NCI-H345 (cell line): ENCODE measurements at regions not wholly inside any gene's neighbourhood (a gene's known extent, or its start where the extent isn't known, plus 50 kb on each side); places are given as distances from the start of the nearest gene placed in this dataset.

Experiments
- DNase-seq: peaks from one replicate; lab custom pipeline; 2025; lab: John Stamatoyannopoulos, UW

DNA sequence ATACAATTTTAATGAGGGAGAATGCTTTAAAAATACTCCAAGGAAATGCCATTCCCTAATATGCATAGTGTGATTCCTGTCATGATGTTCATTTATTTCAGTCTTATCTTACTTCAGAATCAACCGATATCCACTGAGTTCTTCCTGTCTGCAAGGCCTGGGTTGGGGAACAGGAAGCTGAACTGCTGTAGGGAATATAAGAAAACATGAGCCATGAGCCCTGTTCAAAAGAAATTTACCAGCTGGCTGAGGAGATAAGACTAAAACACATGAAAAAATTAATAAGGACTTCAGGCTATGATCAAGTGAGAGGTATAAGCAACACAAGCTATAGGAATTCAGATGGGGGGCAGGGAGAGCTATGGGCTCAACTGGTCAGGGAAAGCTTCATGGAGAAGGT, 184.7 kb downstream of the PLPP4 start:
- DNase-seq, result no peak

DNA sequence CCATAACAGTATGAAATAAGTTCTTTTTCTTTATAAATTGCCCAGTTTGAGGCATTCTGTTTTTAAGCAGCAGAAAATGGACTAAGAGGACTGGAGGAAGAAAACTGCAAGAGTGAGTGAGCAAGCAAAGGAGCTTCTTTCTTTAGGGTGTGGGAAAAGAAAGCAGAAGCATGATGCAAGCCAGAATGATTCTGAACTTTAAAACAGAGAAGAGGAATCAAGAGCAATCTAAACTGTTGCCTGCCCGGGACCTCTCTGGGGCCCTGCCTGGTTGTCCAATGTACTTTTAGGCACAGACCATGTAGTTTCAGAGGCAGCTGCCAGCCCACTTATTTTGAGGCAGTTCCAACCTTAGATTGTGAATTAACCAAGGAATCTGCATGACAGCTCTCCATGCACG, 186.3 kb downstream of the PLPP4 start:
- DNase-seq, result no peak

DNA sequence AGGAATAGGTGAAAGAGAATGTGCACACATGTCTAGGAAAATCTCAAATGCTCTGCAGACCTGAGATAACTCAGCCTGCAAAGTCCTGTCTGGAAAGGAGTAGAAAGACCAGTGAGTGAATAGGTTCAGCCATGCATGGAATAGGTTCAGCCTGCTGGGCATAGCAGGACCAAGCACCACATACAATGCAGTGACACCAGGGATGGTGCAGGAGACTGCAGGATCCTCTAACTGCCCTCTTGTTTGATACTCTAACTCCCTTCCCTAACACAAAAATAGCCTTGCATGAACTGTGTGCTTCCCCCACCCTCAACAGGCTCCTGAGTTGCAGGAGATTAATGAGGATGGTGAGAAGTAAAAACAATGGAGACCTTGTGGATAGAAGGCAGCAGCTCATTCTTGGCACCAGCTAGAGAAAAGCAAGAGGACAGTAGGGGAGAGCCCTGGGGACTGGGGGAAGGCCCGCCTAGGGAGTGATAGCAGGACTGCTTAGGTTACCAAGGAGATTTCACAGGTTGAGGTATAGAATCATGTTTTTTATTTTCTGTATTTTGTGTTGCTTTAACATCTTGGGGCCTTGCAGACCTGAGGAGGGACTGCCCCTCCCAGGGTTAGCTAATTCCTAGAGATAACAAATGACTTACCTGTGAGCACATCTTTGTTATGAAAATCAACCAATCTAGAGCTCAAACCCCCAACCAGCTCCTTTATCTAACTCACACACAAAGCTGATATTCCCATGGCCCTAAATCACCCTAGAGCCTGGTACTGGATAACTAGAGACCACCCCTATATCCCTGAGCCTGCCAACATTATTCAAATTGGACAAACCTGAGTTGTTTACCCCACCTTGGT, 187.8 kb downstream of the PLPP4 start:
- DNase-seq, result no peak

DNA sequence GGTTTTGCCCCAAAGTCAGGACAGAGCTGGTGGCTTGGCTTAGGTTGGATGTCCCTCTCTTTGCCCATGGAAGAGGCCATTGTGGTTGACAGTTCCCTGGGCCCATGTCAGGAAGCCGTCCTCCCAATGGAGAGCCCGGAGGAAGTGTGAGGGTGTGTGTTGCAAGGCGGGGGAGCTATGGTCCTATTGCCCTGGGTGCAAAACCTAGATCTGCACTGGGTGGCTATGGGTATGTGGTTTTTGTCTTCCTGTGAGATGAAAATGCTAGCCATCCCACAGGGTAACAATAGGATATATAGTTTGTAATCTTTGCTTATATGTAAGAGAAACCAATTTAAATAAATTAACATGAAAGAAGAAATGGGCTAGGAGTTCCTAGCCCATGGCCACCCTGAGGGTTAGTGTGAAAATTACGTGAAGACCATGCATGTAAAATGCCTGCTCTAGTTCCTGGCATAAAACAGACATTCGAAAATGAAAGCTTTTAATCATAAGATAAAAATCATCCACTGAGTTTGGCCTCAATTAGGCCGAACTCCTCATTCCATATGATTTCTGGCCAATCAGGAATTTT, 189.2 kb downstream of the PLPP4 start:
- DNase-seq, result no peak

DNA sequence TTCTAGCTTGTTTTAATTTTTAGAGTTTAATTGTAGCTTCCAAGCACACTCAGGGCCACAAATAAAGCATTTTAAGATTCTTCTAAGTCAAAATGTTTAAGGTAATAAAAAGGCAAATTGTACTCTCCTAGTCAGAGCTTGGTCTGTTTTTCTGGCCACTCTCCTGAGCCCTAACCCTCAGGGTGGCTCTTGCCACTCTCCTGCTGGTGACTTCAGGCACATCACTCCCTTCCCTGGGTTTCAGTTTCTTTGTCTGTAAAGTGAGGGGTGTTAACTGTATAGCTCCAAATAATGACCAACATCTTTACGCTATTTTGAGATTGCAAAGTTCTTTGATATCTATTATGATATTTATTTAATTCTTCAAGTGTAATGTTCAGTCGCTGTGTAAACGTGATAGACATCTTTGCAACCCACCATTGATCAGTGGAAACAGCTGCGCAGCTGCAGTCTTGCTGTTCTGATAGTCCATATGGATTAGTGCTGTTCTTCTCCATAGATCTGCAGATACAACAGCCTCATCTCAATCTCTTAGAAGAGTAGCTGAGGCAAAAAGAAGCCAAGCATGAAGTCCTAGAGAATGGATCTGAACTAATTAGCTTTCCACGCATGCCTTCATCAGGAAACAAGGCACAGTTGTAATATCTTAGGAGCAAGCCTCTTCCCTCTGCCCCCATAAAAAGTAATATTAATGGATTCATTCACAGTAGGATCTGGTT, 189.9 kb downstream of the PLPP4 start:
- DNase-seq, result no peak

DNA sequence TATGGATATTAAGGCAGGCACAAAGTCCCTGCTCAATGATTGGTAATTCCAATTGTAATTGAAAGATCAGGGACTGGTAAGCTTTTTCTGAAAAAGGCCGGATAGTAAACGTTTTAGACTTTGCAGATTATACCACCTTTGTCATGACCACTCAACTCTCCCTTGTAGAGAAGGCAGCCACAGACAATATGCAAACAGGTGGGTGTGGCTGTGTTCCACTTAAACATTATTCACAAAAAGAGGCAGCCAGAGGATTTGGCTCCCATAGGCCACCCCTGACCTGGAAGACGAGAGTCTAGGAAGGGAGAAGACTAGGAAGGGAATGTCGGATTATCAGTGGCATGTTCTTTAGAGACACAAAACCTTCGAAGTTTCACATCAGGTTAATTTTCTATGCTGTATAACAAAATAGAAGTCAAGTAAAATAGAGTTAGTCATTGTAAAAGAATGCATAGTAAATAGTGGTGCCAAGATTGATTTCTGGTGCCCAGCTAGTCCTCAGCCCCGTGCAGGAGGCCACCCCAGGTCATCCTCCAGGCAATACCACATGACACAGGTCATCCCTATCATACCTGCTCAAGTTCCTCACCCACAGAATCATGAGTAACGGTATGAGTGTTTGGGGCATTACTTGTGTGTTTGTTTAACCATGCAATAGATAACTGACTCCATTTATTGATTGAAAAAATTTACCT, 193.8 kb downstream of the PLPP4 start:
- DNase-seq, result no peak

DNA sequence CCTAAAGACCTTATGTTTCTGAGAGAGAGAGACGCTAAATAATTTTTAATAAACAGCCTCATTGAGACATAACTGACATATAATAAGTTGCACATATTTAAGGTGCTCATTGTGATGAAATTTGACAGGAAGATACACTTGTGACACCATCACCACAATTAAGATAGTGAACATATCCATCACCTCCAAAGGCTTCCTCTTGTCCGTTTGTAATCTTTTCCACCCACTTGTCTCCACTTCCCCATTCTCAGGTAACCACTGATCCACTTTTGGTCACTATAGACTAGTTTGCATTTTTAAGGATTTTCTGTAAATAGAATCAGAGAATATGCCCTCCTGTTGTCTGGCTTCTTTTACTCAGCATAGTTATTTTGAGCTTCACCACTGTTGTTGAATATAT, 195.1 kb upstream of the WDR11 start:
- DNase-seq, result no peak

DNA sequence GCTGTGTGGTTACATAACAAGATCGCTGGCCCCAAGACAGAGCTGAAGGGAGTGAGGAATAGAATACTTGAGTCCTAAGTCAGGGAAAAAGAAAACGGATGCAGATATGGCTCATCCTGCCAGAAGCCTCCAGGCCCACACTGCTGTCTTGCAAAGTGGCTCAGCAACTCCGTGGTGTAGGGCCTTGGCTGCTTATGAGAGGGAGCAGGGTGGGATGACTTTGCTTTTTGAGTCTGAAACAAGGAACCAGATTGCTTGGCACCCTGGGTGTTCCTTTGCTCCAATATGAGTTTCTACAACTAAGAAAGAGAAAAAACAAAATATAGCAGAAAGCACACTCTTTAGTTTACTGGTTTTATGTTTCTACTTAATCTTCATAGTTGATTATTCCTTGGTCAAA, 193.8 kb upstream of the WDR11 start:
- DNase-seq, result no peak

DNA sequence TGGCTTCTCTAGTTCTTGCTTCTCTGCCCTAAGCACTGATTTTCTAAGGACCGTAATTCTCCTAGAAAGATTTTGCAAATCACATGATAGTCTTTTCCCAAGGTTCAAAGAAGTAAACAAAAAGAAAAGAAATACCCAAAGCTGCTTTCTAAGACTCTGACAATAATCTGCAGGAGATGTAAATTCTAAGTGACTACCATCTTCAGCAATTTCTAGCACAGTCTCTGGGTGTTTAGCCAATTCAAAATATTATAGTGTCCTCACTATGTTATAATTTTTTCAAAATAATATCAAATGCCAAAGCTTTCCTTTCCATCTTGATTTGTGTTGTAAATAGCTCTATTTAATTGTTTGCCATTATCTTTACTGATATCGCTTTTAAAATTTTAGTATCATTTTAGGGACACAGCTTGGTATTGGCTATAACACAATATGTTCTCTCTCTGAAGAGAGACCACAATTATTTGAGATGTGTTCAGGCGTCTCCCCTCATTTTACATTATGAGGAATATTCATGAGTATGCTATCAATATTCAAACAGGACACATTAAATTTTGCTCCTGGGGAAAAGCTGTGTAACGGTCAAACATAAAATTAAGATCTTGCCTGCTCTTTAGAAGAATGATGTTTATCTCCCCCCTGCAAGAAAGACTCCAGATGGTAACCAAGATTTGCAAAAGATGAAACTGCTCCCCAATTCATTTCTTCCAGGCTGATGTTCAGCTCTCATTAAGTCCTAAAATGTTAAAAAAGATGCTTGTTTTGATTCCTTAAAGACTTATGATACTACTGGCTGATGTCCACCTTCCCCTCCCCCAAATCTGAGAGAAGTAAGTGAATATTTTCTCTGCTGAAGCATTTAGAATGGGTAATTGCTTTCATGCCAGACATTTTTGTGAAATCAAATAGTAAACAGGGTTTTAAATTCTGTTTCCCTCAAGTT, 191.9 kb upstream of the WDR11 start:
- no peak for DNase-seq

DNA sequence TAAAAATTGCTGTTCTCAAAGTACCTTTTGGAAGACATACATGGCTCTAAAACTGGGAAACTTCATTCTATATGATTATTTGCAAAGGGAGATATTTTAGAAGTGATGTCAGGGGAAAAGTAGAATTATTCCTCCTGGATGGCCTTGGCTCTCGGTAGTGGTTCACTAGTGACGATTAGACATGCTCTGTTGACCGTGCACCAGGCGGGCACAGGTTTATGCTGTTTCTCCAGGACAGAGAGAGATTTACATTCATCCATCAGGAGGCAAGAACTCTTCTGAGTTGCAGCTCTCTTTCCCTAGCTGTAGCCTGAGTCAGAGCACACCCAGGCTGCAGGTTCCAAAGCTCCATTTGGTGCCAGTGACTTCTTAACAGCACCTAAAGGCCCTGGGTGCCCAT, 184.9 kb upstream of the WDR11 start:
- no peak for DNase-seq

DNA sequence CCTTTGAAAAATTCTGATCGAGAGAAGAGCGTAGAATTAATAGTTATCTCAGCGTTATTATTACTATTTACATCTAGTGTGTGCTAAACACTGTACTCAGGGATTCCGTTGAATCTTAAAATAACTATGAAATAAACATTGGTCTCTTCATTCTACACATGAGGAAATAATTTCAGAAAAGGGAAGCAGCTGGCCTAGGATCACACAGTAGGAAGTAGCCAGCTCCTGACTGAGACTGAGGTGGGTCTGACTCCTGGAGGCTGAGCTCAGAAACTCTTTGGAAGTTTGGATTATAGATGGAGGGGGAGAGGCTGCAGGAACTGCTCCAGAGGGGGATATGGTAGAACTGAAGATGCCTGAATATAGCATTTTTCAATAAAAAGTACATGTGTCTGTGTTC, 183.9 kb upstream of the WDR11 start:
- DNase-seq, result no peak

DNA sequence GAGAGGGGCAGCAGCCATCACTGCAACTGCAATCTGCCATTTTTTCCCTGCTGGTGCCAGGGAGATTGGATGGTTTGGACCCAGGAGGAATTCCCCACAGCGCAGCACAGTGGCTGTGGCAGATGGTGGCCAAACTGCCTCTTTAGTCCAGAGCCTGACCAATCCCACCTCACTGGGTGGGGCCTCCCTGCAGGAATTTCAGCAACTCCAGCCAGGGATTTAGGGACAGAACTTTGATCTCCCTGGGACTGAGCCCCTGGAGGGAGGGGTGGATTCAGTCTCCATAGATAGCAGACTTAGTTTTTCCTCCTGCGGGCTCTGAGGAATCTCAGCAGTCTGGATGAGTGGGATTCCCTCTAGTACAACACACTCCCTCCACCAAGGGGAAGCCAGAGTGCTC, 179.7 kb upstream of the WDR11 start:
- no peak for DNase-seq

DNA sequence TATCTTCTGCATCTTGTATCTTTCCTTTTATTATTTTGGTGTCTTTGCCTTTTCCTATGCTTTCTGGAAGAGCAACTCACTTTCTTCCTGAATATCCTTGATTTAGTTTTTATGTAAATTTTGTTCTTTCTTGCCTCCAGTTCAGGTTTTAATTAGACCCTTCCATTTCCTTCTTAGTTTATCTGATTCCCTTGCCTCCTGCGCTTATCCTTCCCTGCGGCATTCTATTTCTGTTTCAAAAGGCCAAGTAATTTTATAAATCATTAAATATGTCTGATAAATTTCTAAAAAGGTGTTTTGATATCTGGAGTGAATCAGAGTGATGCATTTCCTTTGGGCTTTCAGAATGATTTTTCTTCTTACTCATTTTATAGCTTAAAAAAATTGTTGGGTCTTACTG, 167.7 kb upstream of the WDR11 start:
- no peak for DNase-seq

DNA sequence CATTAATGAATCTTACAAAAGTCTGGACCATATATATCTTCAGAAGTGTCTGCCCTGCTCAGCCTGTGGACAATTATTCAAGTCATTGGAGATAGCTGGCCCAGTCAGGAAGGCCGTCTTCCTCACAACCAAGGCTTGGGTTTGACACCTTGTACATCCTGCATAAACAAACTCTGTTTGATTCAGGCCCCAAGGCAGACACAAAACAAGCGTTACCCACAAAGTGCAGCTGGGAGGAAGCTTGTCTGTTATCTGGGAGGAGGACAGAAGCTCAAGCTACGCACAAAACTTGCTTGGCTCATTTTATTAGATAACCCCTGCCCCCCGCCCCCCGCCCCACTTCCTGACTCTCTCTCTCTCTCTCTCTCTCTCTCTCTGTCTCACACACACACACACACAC, 166.9 kb upstream of the WDR11 start:
- no peak for DNase-seq

DNA sequence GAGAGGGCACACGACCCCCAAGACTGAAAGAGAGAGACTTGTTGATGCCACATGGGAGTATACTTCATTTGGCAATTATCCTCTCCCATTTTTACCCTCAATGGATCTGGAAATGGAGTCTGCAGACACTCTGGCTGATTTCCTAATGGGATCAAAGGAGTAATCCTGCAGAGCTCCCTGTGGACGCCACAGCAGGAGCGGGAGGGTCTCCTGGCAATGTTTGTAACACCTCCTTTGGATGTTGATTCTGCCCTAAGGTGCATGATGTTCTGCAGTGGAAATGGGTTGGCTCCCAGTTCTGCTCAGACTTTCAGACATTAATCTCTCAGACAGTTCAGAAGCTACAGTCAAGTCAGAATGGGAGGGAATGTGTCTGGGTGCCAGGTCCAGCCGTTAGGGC, 166.0 kb upstream of the WDR11 start:
- no peak for DNase-seq

DNA sequence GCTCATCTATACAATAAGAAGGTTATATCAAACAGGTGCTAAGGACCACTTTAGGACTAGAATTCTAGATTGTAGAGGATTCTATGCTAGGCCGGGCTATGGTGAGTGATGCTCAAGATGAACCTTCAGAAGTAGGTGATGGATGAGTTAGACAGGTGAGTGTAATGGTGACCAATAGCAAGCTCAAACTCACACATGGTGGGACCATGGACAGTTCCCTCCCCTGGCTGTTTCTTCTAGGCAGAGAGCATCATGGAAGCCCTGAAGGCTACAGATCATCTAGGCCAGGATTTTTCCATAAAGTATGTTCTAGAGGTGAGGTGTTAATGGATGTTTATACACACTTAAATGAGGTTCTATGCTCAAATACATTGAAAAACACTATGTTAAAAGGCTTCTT, 162.2 kb upstream of the WDR11 start:
- no peak for DNase-seq

DNA sequence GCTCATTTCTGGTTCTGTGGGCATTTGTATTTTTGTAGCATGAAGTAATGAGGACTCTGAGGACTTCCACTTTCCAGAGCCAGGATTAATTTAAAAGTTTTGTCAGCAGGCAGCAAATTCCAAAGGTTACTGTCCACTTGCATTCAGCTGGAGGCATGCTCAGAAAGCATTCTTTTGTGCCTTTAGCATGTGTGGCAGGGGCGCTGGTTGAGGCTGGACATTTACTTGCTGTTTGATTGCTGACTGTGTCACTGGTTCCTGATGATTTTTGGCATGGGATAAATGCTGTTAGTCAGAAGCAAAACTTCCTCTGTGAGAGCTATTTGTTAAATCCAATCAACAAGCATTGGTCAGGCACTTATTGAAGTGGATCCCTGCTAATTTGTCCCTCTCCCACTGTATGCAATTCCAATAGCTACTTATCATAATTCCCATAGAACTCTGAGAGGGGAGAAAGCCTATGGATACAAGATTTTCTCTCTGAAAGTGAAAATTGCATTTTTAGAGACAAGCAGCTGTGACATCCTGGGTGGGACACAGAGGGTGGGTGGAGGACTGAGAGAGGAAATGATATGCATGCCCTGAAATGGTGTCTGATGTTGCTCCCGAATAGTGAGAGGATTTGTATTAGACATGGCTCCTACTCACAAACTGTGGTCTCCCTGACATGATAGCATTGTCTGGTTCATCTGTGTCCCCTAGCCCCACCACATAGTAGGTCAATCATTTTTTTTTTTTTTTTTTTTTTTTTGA, 161.2 kb upstream of the WDR11 start:
- DNase-seq, result no peak

DNA sequence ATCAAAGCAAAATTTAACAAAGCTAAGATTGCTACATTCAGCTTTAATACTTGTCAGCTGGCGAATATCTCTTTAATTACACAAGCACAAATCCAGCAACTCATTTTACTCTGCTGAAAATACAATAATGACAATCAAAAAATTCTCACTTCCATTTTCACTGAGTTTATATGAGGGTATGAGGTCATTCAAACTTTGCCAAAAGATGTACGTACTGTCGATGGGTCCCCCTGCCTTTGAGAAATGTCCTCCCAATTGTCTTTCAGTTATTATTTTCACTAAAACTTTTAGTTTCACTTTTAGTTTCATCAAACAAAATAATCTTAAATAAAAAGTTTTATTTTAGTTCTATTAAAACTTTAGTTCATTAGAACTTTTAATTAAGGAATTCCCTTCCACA, 159.5 kb upstream of the WDR11 start:
- no peak for DNase-seq

DNA sequence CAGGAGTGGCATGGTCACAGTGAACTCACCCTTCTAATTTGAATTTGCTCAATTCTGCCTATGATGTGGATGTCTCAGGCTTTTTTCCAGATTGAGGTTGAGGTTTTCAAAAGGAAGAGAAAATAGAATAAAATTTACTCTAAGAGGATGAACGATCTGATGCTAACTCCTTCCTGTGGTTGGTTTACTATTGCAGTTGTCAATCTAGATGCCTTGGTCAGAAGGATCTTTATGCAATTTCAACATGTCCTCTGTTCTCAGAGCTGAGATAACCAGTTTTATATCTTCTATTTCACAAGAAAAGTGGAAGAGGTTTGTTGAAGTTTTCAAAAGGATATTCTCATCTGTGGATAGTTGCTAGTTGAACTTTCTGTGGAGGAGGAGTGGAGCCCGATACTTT, 150.7 kb upstream of the WDR11 start:
- DNase-seq, result no peak

DNA sequence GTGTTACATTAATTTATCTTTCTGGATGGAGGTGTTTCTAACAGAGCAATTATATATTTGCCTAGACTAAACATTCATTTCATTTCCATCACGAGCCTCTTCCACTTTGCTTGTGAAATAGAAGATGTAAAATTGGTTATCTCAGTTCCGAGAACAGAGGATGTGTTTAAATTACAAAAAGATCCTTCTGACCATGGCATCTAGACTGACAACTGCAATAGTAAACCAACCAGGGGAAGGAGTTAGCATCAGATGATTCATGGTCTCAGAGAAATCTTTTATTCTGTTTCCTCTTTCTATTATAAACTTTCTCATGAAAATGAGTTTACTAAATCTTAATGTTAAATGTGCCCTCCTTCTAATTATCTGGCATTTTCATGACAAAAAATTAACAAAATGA, 149.8 kb upstream of the WDR11 start:
- no peak for DNase-seq

DNA sequence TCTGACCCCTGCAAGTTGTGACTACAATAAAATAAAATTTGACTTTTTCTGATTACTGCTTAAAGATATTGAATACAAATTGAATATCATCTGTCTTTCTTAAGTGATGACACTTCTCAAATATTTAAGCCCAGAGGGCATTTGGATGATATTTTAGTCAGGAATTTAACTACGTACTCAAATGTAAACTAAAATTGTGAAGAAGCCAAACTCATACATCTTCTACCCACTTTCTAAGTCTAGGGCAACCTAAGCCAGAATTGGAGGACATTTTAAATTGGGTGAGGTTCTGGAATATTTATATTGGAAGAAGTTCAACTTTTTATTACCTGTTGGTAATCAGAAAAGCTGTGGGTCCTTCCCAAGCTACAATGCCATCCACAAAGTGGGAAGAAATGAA, 149.1 kb upstream of the WDR11 start:
- no peak for DNase-seq
